ENCODE measurements at regions not wholly inside any gene's neighbourhood (a gene's known extent, or its start where the extent isn't known, plus 50 kb on each side); places are given as distances from the start of the nearest gene placed in this dataset.

DNA sequence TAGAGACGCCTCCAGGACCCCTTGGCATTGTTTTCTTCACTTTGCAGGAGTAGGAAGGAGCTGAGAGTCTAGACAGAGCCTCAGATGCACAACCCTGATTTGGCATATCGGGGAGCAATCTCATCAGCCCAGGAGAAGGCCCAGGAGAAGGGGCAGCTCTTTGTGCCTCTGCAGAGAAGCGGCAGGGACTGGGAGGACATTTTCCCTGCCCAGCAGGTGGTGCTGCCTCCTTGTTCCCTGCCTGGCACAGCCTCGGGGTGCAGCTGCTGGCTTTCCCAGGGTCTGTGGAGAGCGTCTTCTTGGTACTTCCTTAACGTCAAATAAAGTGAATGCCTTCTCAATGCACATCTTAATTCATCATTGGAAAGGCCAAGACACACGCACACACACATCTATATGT, 419.5 kb downstream of the TMEM121 start:
- Histone ChIP-seq H3K4me3 (replicated peaks in 1 of 3; ENCODE audit: insufficient read depth in 1 of 3, low read depth in 2 of 3, low read length in 3 of 3) (no peak overlapping the region), H3K4me2 (ENCODE audit: low read depth, low read length) (no peak overlapping the region), H4K20me1 (ENCODE audit: insufficient read depth, low read length) (no peaks in the 10 kb centered on the region), H2AFZ (ENCODE audit: low read length) (no peak overlapping the region), H3K27me3 (ENCODE audit: control insufficient read depth in 1 of 2, insufficient read depth in 2 of 2, low read length in 2 of 2) (peaks cover 0 to 1% of the 10 kb centered on the region in 2 experiments; a peak in 1 of 5 replicates), H3K4me1 (ENCODE audit: insufficient read depth, low read length) (peaks cover 22% of the 10 kb centered on the region), H3K9me3 (ENCODE audit: low read length) (no peaks in the 10 kb centered on the region), H3K79me2 (ENCODE audit: insufficient read depth, low read length) (no peaks in the 10 kb centered on the region), H3K36me3 (replicated peaks in 1 of 2; ENCODE audit: control insufficient read depth in 1 of 2, insufficient read depth in 2 of 2, low read length in 2 of 2) (no peaks in the 10 kb centered on the region), H3K27ac (ENCODE audit: extremely low read length, insufficient read depth, low read length) (no peak overlapping the region), H3K9ac (ENCODE audit: insufficient read depth, low read depth, low read length) (no peak overlapping the region)
- TF ChIP-seq, protein P1, sequence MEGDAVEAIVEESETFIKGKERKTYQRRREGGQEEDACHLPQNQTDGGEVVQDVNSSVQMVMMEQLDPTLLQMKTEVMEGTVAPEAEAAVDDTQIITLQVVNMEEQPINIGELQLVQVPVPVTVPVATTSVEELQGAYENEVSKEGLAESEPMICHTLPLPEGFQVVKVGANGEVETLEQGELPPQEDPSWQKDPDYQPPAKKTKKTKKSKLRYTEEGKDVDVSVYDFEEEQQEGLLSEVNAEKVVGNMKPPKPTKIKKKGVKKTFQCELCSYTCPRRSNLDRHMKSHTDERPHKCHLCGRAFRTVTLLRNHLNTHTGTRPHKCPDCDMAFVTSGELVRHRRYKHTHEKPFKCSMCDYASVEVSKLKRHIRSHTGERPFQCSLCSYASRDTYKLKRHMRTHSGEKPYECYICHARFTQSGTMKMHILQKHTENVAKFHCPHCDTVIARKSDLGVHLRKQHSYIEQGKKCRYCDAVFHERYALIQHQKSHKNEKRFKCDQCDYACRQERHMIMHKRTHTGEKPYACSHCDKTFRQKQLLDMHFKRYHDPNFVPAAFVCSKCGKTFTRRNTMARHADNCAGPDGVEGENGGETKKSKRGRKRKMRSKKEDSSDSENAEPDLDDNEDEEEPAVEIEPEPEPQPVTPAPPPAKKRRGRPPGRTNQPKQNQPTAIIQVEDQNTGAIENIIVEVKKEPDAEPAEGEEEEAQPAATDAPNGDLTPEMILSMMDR (CRISPR knock-in tag; IDR thresholded peaks at IDR 0.05) = peak; percentile 53
- TF ChIP-seq, protein P2, sequence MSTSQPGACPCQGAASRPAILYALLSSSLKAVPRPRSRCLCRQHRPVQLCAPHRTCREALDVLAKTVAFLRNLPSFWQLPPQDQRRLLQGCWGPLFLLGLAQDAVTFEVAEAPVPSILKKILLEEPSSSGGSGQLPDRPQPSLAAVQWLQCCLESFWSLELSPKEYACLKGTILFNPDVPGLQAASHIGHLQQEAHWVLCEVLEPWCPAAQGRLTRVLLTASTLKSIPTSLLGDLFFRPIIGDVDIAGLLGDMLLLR (CRISPR knock-in tag; IDR thresholded peaks at IDR 0.05) = no peak
- in situ Hi-C loops (cut with HindIII; ENCODE audit: extremely low pct_ligation_motif_present, low pct_unique_long_range_greater_than_20kb) (loop anchor here (10.0 kb wide), 1 partner anchor 271 kb away; no protein-coding TSS in a partner anchor), intact Hi-C loops (cut with micrococcal nuclease; ENCODE audit: unreplicated experiment) (loop anchor here (5.0 kb wide), 1 partner anchor 274 kb away; no protein-coding TSS in a partner anchor)
- BruUV-seq (replicated peaks) = no TSS peak
- ChIA-PET POLR2A (no interaction called here), CTCF (ENCODE audit: low intra/inter-chr PET ratio, low total read pairs) (interaction anchor here (1.6 kb wide), 1 partner anchor 54 kb away, joined by 9 read pairs; no protein-coding TSS in a partner anchor)
- no peak for DNase-seq (ENCODE audit: low spot score)
- peak; percentile 54 for ATAC-seq
- 13% methylated on average over 5 of the region's 7 CpGs for WGBS (ENCODE audit: low lambda C conversion rate)
- no peak for FAIRE-seq

DNA sequence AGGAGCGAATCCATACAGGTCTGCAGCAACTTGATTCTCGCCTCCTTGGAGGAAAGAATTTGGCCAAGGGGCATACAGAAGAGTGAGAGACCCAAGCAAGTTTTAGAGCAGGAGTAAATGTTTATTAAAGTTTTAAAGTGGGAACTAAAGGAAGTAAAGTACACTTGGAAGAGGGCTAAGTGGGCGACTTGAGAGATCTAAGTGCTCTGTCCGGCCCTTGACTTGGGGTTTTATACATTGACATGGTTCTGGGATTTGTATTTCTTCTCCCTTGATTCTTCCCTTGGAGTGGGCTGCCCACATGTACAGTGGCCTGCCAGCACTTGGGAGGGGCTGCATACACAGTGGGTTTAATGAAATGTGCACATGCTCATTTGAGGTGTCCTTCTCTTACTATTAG, 421.2 kb downstream of the TMEM121 start:
- whole genome bisulfite sequencing (ENCODE audit: low lambda C conversion rate) = 22% methylated on average over 4 of the region's 4 CpGs
- Histone ChIP-seq H2AFZ (ENCODE audit: low read length) (no peak overlapping the region), H3K36me3 (replicated peaks in 1 of 2; ENCODE audit: control insufficient read depth in 1 of 2, insufficient read depth in 2 of 2, low read length in 2 of 2) (no peaks in the 10 kb centered on the region), H3K27ac (ENCODE audit: extremely low read length, insufficient read depth, low read length) (no peak overlapping the region), H3K9ac (ENCODE audit: insufficient read depth, low read depth, low read length) (no peak overlapping the region), H3K79me2 (ENCODE audit: insufficient read depth, low read length) (no peaks in the 10 kb centered on the region), H3K4me3 (replicated peaks in 1 of 3; ENCODE audit: insufficient read depth in 1 of 3, low read depth in 2 of 3, low read length in 3 of 3) (no peak overlapping the region), H3K9me3 (ENCODE audit: low read length) (no peaks in the 10 kb centered on the region), H3K27me3 (ENCODE audit: control insufficient read depth in 1 of 2, insufficient read depth in 2 of 2, low read length in 2 of 2) (peaks cover 0 to 1% of the 10 kb centered on the region in 2 experiments; a peak in 1 of 5 replicates), H4K20me1 (ENCODE audit: insufficient read depth, low read length) (no peaks in the 10 kb centered on the region), H3K4me1 (ENCODE audit: insufficient read depth, low read length) (peaks cover 22% of the 10 kb centered on the region), H3K4me2 (ENCODE audit: low read depth, low read length) (no peak overlapping the region)
- intact Hi-C loops (cut with micrococcal nuclease; ENCODE audit: unreplicated experiment) (loop anchor here (5.0 kb wide), 1 partner anchor 275 kb away; no protein-coding TSS in a partner anchor), in situ Hi-C loops (cut with HindIII; ENCODE audit: extremely low pct_ligation_motif_present, low pct_unique_long_range_greater_than_20kb) (loop anchor here (10.0 kb wide), 1 partner anchor 273 kb away; no protein-coding TSS in a partner anchor)
- POLR2A ChIA-PET = no interaction called here
- CTCF ChIA-PET (ENCODE audit: low intra/inter-chr PET ratio, low total read pairs) = no interaction called here
- DNase-seq (ENCODE audit: low spot score) = no peak
- BruUV-seq (replicated peaks) = no TSS peak
- no peak for FAIRE-seq
- ATAC-seq = no peak
- no peak for TF ChIP-seq HNRNPLL (IDR thresholded peaks at IDR 0.05; ENCODE audit: low read depth, low read length, poor library complexity, severe bottlenecking)
- no peak for TF ChIP-seq MYC (CRISPR knock-in tag; IDR thresholded peaks at IDR 0.05; ENCODE audit: borderline replicate concordance)
- no peak for TF ChIP-seq MEF2D (CRISPR knock-in tag; IDR thresholded peaks at IDR 0.05)
- TF ChIP-seq, protein P3, sequence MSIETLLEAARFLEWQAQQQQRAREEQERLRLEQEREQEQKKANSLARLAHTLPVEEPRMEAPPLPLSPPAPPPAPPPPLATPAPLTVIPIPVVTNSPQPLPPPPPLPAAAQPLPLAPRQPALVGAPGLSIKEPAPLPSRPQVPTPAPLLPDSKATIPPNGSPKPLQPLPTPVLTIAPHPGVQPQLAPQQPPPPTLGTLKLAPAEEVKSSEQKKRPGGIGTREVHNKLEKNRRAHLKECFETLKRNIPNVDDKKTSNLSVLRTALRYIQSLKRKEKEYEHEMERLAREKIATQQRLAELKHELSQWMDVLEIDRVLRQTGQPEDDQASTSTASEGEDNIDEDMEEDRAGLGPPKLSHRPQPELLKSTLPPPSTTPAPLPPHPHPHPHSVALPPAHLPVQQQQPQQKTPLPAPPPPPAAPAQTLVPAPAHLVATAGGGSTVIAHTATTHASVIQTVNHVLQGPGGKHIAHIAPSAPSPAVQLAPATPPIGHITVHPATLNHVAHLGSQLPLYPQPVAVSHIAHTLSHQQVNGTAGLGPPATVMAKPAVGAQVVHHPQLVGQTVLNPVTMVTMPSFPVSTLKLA (IDR thresholded peaks at IDR 0.05) = no peak
- TF ChIP-seq PCBP1 (IDR thresholded peaks at IDR 0.05; ENCODE audit: borderline replicate concordance, low read depth, low read length) = no peak
- TF ChIP-seq ZNF839 (CRISPR knock-in tag; IDR thresholded peaks at IDR 0.05; ENCODE audit: borderline replicate concordance) = no peak
- TF ChIP-seq SMARCE1 (IDR thresholded peaks at IDR 0.05; ENCODE audit: borderline replicate concordance) = no peak
- no peak for TF ChIP-seq JARID2 (CRISPR knock-in tag; IDR thresholded peaks at IDR 0.05; ENCODE audit: insufficient replicate concordance)
- no peak for TF ChIP-seq SRSF9 (IDR thresholded peaks at IDR 0.05; ENCODE audit: borderline replicate concordance, insufficient read depth, low read depth, low read length, poor library complexity, severe bottlenecking)
- TF ChIP-seq ATF1 (CRISPR knock-in tag; IDR thresholded peaks at IDR 0.05) = no peak

All from HepG2 (cell line).